ENCODE measurements at regions not wholly inside any gene's neighbourhood (a gene's known extent, or its start where the extent isn't known, plus 50 kb on each side); places are given as distances from the start of the nearest gene placed in this dataset.

- DNase-seq (ENCODE audit: low spot score) = no peak
- H3K36me3 ChIP-seq (replicated peaks; ENCODE audit: insufficient read depth, low read depth) = no peaks in the 10 kb centered on the region
- WGBS (ENCODE audit: low lambda C conversion rate, missing lambda C conversion rate) = 82% methylated on average over 1 of the region's 1 CpG
- no peak overlapping the region for H3K4me2 ChIP-seq
- H3K9me2 ChIP-seq (replicated peaks; ENCODE audit: insufficient read depth) = no peaks in the 10 kb centered on the region
- H3K27ac ChIP-seq = no peak overlapping the region
- H3K79me2 ChIP-seq = no peaks in the 10 kb centered on the region
- H3K4me1 ChIP-seq (ENCODE audit: insufficient read depth) = no peaks in the 10 kb centered on the region
- H2AFZ ChIP-seq = no peak overlapping the region
- no peaks in the 10 kb centered on the region for H3K9me3 ChIP-seq (ENCODE audit: low read depth)
- no peaks in the 10 kb centered on the region for H4K20me1 ChIP-seq (ENCODE audit: insufficient read depth, poor library complexity, severe bottlenecking)
- no peak overlapping the region for H3K4me3 ChIP-seq
- no peaks in the 10 kb centered on the region for H3K27me3 ChIP-seq
- TF ChIP-seq, protein P1, sequence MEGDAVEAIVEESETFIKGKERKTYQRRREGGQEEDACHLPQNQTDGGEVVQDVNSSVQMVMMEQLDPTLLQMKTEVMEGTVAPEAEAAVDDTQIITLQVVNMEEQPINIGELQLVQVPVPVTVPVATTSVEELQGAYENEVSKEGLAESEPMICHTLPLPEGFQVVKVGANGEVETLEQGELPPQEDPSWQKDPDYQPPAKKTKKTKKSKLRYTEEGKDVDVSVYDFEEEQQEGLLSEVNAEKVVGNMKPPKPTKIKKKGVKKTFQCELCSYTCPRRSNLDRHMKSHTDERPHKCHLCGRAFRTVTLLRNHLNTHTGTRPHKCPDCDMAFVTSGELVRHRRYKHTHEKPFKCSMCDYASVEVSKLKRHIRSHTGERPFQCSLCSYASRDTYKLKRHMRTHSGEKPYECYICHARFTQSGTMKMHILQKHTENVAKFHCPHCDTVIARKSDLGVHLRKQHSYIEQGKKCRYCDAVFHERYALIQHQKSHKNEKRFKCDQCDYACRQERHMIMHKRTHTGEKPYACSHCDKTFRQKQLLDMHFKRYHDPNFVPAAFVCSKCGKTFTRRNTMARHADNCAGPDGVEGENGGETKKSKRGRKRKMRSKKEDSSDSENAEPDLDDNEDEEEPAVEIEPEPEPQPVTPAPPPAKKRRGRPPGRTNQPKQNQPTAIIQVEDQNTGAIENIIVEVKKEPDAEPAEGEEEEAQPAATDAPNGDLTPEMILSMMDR (IDR thresholded peaks at IDR 0.05; ENCODE audit: poor library complexity) = no peak
- TF ChIP-seq EZH2phosphoT487 (IDR thresholded peaks at IDR 0.05; ENCODE audit: low read depth, severe bottlenecking, unreplicated experiment) (no peak), EZH2 (IDR thresholded peaks at IDR 0.05; ENCODE audit: borderline replicate concordance) (no peak)
These were observed 1768.5 kb downstream of the PCDH7 start for GRCh38 chr4:32488690-32489089.

- DNase-seq (ENCODE audit: low spot score) = no peak
- Histone ChIP-seq H3K36me3 (replicated peaks; ENCODE audit: insufficient read depth, low read depth) (no peaks in the 10 kb centered on the region), H3K9me3 (ENCODE audit: low read depth) (no peaks in the 10 kb centered on the region), H3K4me2 (no peak overlapping the region), H3K4me3 (no peak overlapping the region), H3K27ac (no peak overlapping the region), H3K9me2 (replicated peaks; ENCODE audit: insufficient read depth) (no peaks in the 10 kb centered on the region), H3K79me2 (no peaks in the 10 kb centered on the region), H3K27me3 (no peaks in the 10 kb centered on the region), H4K20me1 (ENCODE audit: insufficient read depth, poor library complexity, severe bottlenecking) (no peaks in the 10 kb centered on the region), H3K4me1 (ENCODE audit: insufficient read depth) (no peaks in the 10 kb centered on the region), H2AFZ (no peak overlapping the region)
- WGBS (ENCODE audit: low lambda C conversion rate, missing lambda C conversion rate) = 89% methylated on average over 5 of the region's 5 CpGs
- no peak for TF ChIP-seq EZH2phosphoT487 (IDR thresholded peaks at IDR 0.05; ENCODE audit: low read depth, severe bottlenecking, unreplicated experiment)
- TF ChIP-seq, protein P1 (IDR thresholded peaks at IDR 0.05; ENCODE audit: poor library complexity) = no peak
- no peak for TF ChIP-seq EZH2 (IDR thresholded peaks at IDR 0.05; ENCODE audit: borderline replicate concordance)
These were observed 1779.0 kb downstream of the PCDH7 start for GRCh38 chr4:32499171-32499570.

DNA sequence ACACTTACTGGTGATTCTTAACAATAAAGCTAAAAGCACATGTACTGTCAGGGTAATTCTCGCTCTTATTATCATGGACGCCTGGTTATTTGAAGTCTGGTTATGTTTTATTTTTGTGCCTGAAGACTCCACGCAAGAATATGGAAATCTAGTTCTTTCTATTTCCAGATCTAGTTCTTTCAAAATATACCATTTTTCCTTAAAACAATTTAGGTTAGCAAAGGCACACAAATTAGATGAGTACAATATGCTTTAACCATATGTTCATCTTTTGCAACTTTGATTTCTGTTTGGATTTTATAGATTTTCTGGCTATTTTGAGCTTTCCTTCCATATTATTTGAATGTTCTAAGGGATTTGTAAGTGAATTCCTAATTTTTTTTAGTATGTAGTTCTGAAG lies 1783.1 kb downstream of the PCDH7 start:
- H3K27ac ChIP-seq = no peak overlapping the region
- WGBS (ENCODE audit: low lambda C conversion rate, missing lambda C conversion rate) = 94% methylated on average over 3 of the region's 3 CpGs
- no peaks in the 10 kb centered on the region for H3K79me2 ChIP-seq
- no peak overlapping the region for H3K4me2 ChIP-seq
- no peaks in the 10 kb centered on the region for H3K9me2 ChIP-seq (replicated peaks; ENCODE audit: insufficient read depth)
- H3K9me3 ChIP-seq (ENCODE audit: low read depth) = no peaks in the 10 kb centered on the region
- no peaks in the 10 kb centered on the region for H3K4me1 ChIP-seq (ENCODE audit: insufficient read depth)
- no peaks in the 10 kb centered on the region for H4K20me1 ChIP-seq (ENCODE audit: insufficient read depth, poor library complexity, severe bottlenecking)
- H3K4me3 ChIP-seq = no peak overlapping the region
- no peak overlapping the region for H2AFZ ChIP-seq
- TF ChIP-seq EZH2phosphoT487 (IDR thresholded peaks at IDR 0.05; ENCODE audit: low read depth, severe bottlenecking, unreplicated experiment) (no peak), EZH2 (IDR thresholded peaks at IDR 0.05; ENCODE audit: borderline replicate concordance) (no peak)
- TF ChIP-seq, protein P1 (IDR thresholded peaks at IDR 0.05; ENCODE audit: poor library complexity) = no peak
- no peaks in the 10 kb centered on the region for H3K36me3 ChIP-seq (replicated peaks; ENCODE audit: insufficient read depth, low read depth)
- H3K27me3 ChIP-seq = no peaks in the 10 kb centered on the region
- no peak for DNase-seq (ENCODE audit: low spot score)

DNA sequence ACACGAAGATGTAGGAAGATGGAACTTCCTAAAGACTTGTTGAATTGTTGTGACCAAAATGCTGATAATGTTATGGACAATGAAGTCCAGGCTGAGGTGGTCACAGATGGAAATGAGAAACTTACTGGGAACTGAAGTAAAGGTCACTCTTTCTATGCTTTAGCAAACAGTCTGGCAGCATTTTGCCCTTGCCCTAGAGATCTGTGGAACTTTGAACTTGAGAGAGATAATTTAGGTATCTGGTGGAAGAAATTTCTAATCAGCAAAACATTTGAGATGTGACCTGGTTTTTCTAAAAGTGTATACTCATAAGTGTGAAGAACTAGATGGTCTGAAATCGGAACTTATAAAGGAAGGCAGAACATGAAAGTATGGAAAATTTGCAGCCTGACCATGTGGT lies 1785.9 kb downstream of the PCDH7 start:
- no peaks in the 10 kb centered on the region for H3K27me3 ChIP-seq
- H3K4me3 ChIP-seq = no peak overlapping the region
- no peaks in the 10 kb centered on the region for H3K36me3 ChIP-seq (replicated peaks; ENCODE audit: insufficient read depth, low read depth)
- H3K9me3 ChIP-seq (ENCODE audit: low read depth) = no peaks in the 10 kb centered on the region
- H3K4me1 ChIP-seq (ENCODE audit: insufficient read depth) = no peaks in the 10 kb centered on the region
- H3K27ac ChIP-seq = no peak overlapping the region
- no peaks in the 10 kb centered on the region for H3K9me2 ChIP-seq (replicated peaks; ENCODE audit: insufficient read depth)
- no peaks in the 10 kb centered on the region for H4K20me1 ChIP-seq (ENCODE audit: insufficient read depth, poor library complexity, severe bottlenecking)
- TF ChIP-seq, protein P1 (IDR thresholded peaks at IDR 0.05; ENCODE audit: poor library complexity) = no peak
- no peak for TF ChIP-seq EZH2 (IDR thresholded peaks at IDR 0.05; ENCODE audit: borderline replicate concordance)
- no peak for TF ChIP-seq EZH2phosphoT487 (IDR thresholded peaks at IDR 0.05; ENCODE audit: low read depth, severe bottlenecking, unreplicated experiment)
- no peak overlapping the region for H3K4me2 ChIP-seq
- H2AFZ ChIP-seq = no peak overlapping the region
- WGBS (ENCODE audit: low lambda C conversion rate, missing lambda C conversion rate) = 93% methylated on average over 2 of the region's 2 CpGs
- H3K79me2 ChIP-seq = no peaks in the 10 kb centered on the region
- DNase-seq (ENCODE audit: low spot score) = no peak
